GM12872 (cell line): ENCODE measurements at regions not wholly inside any gene's neighbourhood (a gene's known extent, or its start where the extent isn't known, plus 50 kb on each side); places are given as distances from the start of the nearest gene placed in this dataset.

Experiments
- CTCF ChIP-seq: IDR thresholded peaks from 3 replicates; pipeline ENCODE4 v1.5.1; 2011; ENCODE audit warnings: low read depth, mild to moderate bottlenecking, low read length, moderate library complexity; ENCODE audit not compliant: insufficient read depth

- TF ChIP-seq CTCF = no peak
These were observed 178.1 kb upstream of the VEGFC start for GRCh38 chr4:176970853-176971252.

- TF ChIP-seq CTCF = no peak
These were observed 178.9 kb upstream of the VEGFC start for GRCh38 chr4:176971576-176972115.

GRCh38 chr4:176979416-176979815 is 186.7 kb upstream of the VEGFC start:
- TF ChIP-seq CTCF = no peak

GRCh38 chr4:176981074-176981473 is 188.4 kb upstream of the VEGFC start:
- no peak for TF ChIP-seq CTCF

GRCh38 chr4:176981551-176981950 is 188.8 kb upstream of the VEGFC start:
- TF ChIP-seq CTCF = no peak

GRCh38 chr4:176988226-176988625 is 195.5 kb upstream of the VEGFC start:
- TF ChIP-seq CTCF = no peak

- no peak for TF ChIP-seq CTCF
These were observed 196.5 kb upstream of the VEGFC start for GRCh38 chr4:176989186-176989585.
